Left renal pelvis (tissue), 4 donors: ENCODE measurements at regions not wholly inside any gene's neighbourhood (a gene's known extent, or its start where the extent isn't known, plus 50 kb on each side); places are given as distances from the start of the nearest gene placed in this dataset.

ENCODE experiments used
- DNase-seq, 4 donors: peaks; one replicate each; pipeline ENCODE4 v3.0.0-alpha.2; 2013; ENCODE audit warnings: low read depth in 4 of 4, low spot score in 3 of 4

DNA sequence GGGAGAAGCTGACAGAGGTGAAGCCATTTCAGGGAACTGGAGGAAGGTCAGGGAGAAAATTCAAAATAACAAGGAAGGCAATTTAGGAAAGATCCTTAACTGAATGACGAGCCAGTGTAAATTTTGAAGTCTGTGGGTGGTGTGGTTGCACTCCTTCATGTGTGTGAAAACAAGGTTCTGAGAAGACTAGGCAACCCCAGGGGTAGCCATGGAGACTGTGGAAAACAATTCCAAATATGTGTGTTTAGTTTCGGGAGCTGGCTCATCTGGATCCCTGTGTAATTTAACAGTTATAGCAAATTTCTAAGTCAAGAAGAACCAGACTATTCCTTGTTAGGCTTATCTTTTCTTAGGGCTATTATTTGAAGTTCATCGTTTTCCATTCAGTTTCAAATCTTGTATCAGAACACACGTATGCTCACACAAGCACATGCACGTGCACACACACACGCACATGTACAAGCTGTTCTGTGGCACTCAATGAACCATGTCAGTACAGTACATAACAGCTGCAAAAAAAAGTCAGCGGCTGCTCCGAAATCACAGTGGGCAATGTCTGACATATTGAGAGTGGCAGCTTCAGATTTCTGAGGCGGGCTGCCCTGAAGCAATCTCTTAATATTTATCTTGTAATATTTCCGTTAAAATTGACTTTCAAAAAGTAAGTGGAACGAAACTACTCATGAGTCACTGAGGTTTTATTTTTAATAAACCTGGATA, 411.2 kb downstream of the AEBP2 start:
- DNase-seq = no peak

GRCh38 chr12:19852100-19852855, 413.0 kb downstream of the AEBP2 start:
- DNase-seq = no peak

- no peak for DNase-seq
These were observed 416.6 kb downstream of the AEBP2 start for GRCh38 chr12:19855851-19856250.

DNA sequence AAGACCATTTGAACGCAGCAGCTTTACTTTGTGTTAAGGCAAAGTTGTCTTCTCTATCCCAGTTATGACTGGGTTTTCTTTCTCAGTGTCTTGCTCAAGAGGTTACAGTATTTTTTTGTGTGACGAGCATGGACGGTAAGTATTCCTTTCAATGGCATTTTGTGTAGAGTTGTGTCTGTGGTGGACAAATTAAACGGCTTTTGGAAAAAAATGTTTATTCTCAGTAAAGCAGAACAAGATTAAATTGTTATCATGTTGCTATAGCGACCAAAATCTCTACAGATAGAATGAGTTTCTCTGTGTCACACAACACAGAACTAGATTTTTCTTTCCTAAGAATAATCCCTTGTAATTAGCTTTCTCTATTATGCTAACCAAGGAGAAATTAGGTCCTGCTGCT, 417.1 kb downstream of the AEBP2 start:
- no peak for DNase-seq

DNA sequence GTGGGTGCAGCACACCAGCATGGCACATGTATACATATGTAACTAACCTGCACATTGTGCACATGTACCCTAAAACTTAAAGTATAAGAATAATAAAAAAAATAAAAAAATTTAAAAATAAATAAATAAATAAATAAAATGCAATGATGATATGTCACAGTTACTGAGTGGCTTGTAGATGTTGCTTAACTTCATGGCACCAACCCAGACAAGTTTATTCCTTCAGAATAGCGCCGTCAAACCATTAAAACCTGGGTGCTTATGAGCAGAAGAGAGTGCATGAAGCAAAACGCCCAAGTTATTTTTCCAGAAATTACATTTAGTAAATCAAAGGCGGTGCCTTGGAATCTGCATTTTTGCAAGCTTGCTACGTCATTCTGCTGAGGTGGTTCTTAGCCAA, 417.9 kb downstream of the AEBP2 start:
- no peak for DNase-seq

- no peak for DNase-seq
These were observed 427.9 kb downstream of the AEBP2 start for GRCh38 chr12:19867151-19867550.

GRCh38 chr12:19867970-19868369, 428.7 kb downstream of the AEBP2 start:
- DNase-seq = no peak

- no peak for DNase-seq
These were observed 430.1 kb downstream of the AEBP2 start for GRCh38 chr12:19869413-19869812.

GRCh38 chr12:19872621-19873540, 433.6 kb downstream of the AEBP2 start:
- no peak for DNase-seq

DNA sequence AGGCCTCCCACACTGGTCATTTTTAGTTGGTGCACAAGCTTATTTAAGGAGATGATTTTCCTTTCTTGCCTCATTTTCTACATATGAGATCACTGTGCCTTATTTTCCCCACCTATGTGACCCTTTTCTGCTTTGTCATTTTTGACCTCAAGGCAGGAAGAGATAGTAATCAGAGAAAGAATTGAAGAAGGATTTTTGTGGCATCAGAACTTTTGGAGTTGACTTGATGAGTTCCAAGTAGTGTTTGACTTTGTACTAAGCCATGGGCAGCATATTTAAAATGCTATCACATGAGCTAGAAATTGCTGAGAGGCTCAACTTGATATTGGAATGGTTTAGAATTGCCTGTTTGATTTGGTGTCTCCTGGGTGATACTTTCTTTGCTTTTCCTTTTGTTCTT, 440.8 kb downstream of the AEBP2 start:
- DNase-seq = no peak

GRCh38 chr12:19880721-19881120, 441.4 kb downstream of the AEBP2 start:
- no peak for DNase-seq

- no peak for DNase-seq
These were observed 443.1 kb downstream of the AEBP2 start for GRCh38 chr12:19882346-19882745.

DNA sequence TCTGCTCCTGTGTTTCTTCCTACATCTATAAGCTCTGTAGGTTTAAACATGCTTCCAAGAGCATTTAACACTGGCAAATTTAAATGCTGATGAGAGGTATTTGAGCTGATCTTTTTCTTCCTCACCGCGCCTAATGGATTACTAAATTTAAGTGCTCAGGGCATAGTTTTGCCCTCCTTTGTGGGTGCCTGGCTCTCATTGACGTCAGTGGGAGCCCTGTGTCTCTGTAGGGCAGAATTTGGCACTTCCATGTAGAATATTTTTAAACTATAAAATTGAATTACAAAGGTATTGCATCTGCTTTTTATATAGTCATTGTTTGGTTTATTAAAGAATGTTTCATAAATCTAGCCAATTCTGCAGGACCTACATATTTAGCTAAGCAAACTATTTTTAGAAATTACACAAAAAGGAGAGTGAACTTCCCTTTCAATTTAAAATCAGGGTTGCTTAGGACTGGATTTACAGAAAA, 444.8 kb downstream of the AEBP2 start:
- DNase-seq = no peak

- DNase-seq = no peak
These were observed 446.0 kb downstream of the AEBP2 start for GRCh38 chr12:19885093-19885812.

GRCh38 chr12:19886065-19886464, 446.8 kb downstream of the AEBP2 start:
- no peak for DNase-seq

DNA sequence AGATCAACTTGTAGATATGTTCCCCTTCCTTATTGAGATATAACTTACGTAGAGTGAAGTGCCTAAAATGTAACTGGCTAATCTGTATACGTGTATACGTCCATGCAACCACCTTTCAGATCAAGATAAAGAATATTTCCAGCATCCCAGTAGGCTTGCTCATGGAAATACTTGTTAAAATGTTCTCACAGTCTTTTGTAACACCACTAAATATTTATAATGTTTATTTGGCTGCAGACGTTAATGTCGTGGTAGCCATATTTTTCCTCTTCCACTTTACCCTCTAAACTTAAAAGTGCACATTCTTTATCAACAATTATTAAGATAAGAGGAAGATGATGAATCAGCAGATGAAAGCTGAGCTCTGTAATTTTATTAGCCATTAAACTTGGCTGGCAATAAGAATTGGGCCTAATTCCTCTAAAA, 447.4 kb downstream of the AEBP2 start:
- no peak for DNase-seq

DNA sequence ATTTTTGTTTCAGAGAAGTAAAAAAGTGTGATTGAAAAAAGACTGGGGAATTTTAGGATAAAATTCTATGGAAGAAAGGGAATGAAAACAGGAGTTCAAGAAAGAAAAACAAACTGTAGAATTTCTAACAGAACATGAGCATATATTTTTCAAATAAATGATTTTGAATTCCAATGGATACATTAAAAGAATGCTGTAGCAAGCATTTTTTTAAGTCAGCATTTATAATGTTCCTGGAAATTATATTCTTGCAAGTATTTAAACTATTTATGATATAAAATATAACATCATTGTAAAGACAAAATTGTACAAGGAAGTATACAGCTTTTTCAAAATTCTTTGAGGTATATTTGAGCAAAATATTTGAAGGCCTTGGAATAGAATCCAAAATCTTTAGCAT, 450.7 kb downstream of the AEBP2 start:
- DNase-seq = no peak

DNA sequence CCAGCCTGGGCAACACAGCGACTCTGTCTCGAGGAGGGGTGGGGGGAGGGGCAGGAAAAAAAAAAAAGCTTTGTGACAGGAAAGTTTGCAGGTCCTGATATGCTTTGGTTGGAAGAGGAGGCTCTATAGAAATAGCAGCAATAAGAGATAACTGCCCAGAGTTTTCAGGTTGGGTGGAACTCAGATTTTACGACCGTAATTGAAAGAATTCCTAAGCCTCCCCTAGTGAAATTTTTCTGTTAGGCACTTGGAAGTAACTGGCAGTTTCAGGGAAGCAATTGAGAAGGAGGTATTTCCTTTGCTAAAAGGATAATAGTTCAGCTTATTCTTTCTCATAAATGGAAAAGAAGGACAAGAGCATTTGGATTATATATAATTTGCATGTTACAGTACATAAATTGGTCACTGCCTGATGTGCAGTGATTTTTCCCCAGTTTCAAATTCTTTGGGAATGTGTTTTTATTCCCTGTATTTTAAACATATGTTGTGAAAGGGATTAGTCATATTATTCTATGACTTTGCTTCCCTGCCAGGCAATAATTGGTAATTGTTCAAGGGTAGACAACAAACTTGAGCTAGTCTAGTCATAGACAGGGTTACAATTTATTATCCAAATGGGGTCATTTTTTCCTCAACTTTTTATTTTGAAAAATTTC, 452.8 kb downstream of the AEBP2 start:
- DNase-seq = no peak

- no peak for DNase-seq
These were observed 454.2 kb downstream of the AEBP2 start for GRCh38 chr12:19893514-19893913.

- no peak for DNase-seq
These were observed 454.8 kb downstream of the AEBP2 start for GRCh38 chr12:19894050-19894449.
